Glutamatergic neuron (in vitro differentiated cells): ENCODE measurements at regions not wholly inside any gene's neighbourhood (a gene's known extent, or its start where the extent isn't known, plus 50 kb on each side); places are given as distances from the start of the nearest gene placed in this dataset.

Experiments
- DNase-seq: peaks from one replicate; pipeline ENCODE4 v3.0.0; 2022
- H3K27ac Mint-ChIP-seq: one replicate; pipeline ENCODE4 v1.8.0; 2020; ENCODE audit warnings: mild to moderate bottlenecking, mixed read lengths, inconsistent platforms; ENCODE audit not compliant: unreplicated experiment
- H3K27me3 Mint-ChIP-seq: one replicate; pipeline ENCODE4 v1.8.0; 2020; ENCODE audit warnings: mild to moderate bottlenecking, moderate library complexity, mixed read lengths, inconsistent platforms; ENCODE audit not compliant: unreplicated experiment
- H3K36me3 Mint-ChIP-seq: one replicate; pipeline ENCODE4 v1.8.0; 2020; ENCODE audit warnings: mild to moderate bottlenecking, mixed read lengths, inconsistent platforms; ENCODE audit not compliant: unreplicated experiment
- H3K4me1 Mint-ChIP-seq: one replicate; pipeline ENCODE4 v1.8.0; 2020; ENCODE audit warnings: mild to moderate bottlenecking, low read depth, mixed read lengths, inconsistent platforms; ENCODE audit not compliant: unreplicated experiment
- H3K4me3 Mint-ChIP-seq: one replicate; pipeline ENCODE4 v1.8.0; 2020; ENCODE audit warnings: mild to moderate bottlenecking, mixed read lengths, inconsistent platforms; ENCODE audit not compliant: unreplicated experiment
- H3K9me3 Mint-ChIP-seq: one replicate; pipeline ENCODE4 v1.8.0; 2020; ENCODE audit warnings: mild to moderate bottlenecking, moderate library complexity, mixed read lengths, inconsistent platforms; ENCODE audit not compliant: unreplicated experiment
- CTCF ChIP-seq: fragments of 200-600 bp; sonication (generic); IDR thresholded peaks from one replicate; pipeline ENCODE4 v1.5.0; 2021; ENCODE audit not compliant: partially characterized antibody, unreplicated experiment

GRCh38 chr9:113665064-113665463 lies 201.5 kb downstream of the RGS3 start:
- H3K36me3 Mint-ChIP-seq, result no peaks in the 10 kb centered on the region
- no peaks in the 10 kb centered on the region for H3K27me3 Mint-ChIP-seq
- no peak overlapping the region for H3K4me3 Mint-ChIP-seq
- no peak for TF ChIP-seq CTCF
- H3K27ac Mint-ChIP-seq, result no peak overlapping the region
- no peak for DNase-seq
- peaks cover 2% of the 10 kb centered on the region for H3K9me3 Mint-ChIP-seq
- no peaks in the 10 kb centered on the region for H3K4me1 Mint-ChIP-seq

DNA sequence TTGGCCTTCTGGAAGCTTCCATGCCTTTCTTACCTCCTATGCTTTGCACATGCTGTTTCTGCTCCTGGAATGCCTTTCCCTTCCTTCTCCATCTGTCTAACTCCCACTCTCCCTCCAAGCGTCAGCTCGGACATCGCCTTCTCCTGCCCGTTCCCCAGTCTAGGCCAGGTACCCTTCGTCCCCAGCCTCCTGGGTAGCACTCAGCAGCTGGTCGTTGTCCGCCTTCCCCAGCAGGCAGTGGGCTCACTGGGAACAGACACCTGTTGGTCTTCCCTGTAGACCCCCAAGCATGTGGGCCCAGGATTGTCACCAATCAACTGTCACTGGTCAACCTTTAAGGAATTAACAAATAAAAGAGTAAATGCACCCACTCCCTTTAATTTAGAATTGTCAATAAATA lies 202.2 kb downstream of the RGS3 start:
- H3K4me1 Mint-ChIP-seq, result no peaks in the 10 kb centered on the region
- H3K27me3 Mint-ChIP-seq, result no peaks in the 10 kb centered on the region
- H3K36me3 Mint-ChIP-seq, result no peaks in the 10 kb centered on the region
- TF ChIP-seq CTCF, result no peak
- peaks cover 2% of the 10 kb centered on the region for H3K9me3 Mint-ChIP-seq
- H3K27ac Mint-ChIP-seq, result no peak overlapping the region
- DNase-seq, result no peak
- H3K4me3 Mint-ChIP-seq, result no peak overlapping the region

GRCh38 chr9:113668061-113668460 lies 204.5 kb downstream of the RGS3 start:
- DNase-seq, result no peak
- peaks cover 3% of the 10 kb centered on the region for H3K4me1 Mint-ChIP-seq
- H3K4me3 Mint-ChIP-seq, result no peak overlapping the region
- H3K9me3 Mint-ChIP-seq, result no peaks in the 10 kb centered on the region
- H3K36me3 Mint-ChIP-seq, result no peaks in the 10 kb centered on the region
- no peak for TF ChIP-seq CTCF
- H3K27ac Mint-ChIP-seq, result no peak overlapping the region
- peaks cover 2% of the 10 kb centered on the region for H3K27me3 Mint-ChIP-seq

- H3K4me1 Mint-ChIP-seq, result peaks cover 9% of the 10 kb centered on the region
- no peak overlapping the region for H3K27ac Mint-ChIP-seq
- peaks cover 2% of the 10 kb centered on the region for H3K27me3 Mint-ChIP-seq
- no peaks in the 10 kb centered on the region for H3K36me3 Mint-ChIP-seq
- H3K9me3 Mint-ChIP-seq, result no peaks in the 10 kb centered on the region
- no peak overlapping the region for H3K4me3 Mint-ChIP-seq
- TF ChIP-seq CTCF, result no peak
- DNase-seq, result no peak
Observed at GRCh38 chr9:113669522-113670115, 206.1 kb downstream of the RGS3 start.

DNA sequence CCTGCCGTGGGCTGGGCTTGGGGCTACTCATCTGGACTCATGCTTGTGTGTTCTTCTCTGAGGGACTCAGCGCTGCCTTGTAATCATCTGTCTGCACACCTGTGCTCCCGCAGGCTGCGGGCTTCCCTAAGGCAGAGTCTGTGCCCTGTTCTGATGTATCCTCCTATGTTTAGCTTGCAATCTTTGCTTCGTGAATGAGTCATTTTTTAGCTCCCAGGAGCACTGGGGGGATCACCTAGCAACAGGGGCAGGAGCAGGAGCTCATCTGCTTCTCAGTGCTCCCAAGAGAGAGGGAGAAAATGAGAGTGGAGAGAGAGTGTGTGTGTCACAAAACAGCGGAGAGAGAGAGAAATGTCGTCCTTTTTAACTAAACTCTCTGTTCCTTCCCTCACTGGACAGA lies 202.4 kb upstream of the ZNF618 start:
- H3K27ac Mint-ChIP-seq, result peak overlapping the region; percentile 75
- peak; percentile 43 for DNase-seq
- no peaks in the 10 kb centered on the region for H3K36me3 Mint-ChIP-seq
- TF ChIP-seq CTCF, result no peak
- H3K4me1 Mint-ChIP-seq, result peaks cover 9% of the 10 kb centered on the region
- H3K4me3 Mint-ChIP-seq, result peak overlapping the region; percentile 68
- no peaks in the 10 kb centered on the region for H3K9me3 Mint-ChIP-seq
- H3K27me3 Mint-ChIP-seq, result peaks cover 4% of the 10 kb centered on the region
